GM21825 (cell line): ENCODE measurements at regions not wholly inside any gene's neighbourhood (a gene's known extent, or its start where the extent isn't known, plus 50 kb on each side); places are given as distances from the start of the nearest gene placed in this dataset.

ENCODE experiments used
- ATAC-seq: cut with Tn5 transposase; IDR thresholded peaks from one replicate; pipeline ENCODE4 v1.9.1; 2021; ENCODE audit warnings: mild to moderate bottlenecking, moderate library complexity; ENCODE audit not compliant: unreplicated experiment

- ATAC-seq: no peak
These were observed 124.7 kb upstream of the CTBP2 start for GRCh38 chr10:125284875-125285597.

DNA sequence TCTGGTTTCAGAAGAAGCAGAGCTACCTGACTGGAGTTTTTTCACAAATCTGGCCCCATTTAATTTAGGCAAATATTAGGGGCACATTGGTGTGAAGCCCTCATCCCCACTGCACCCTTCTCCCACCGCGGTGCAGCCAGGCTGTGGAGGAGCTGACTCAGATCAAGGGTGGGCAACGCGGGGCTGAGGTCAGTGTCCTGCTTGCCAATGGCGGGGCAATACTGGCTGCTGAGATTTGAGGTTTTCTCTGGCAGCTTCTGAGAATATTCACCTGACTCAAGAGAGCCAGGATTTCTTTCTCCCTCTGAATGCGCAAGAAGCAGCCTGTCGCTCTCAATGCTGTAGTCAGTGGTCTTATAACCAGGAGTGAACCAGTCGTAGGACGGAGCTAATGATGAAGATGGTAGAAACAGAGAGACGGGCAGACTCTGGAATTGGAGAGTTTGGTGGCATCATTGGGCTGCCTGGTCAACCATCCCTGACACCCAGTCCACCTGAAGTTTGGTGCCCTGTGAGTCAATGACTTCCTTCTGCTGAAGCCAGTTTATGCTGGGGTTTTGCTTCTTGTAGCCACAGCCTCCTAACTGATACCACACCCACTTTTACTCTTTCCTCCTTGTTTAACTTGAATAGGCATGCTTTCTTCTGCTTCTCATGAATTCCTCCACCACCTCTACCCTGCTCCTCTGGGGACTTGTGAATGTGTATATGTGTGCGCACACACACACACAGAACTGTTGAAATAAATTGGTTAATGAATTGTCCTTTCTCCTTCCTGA is 123.7 kb upstream of the CTBP2 start:
- no peak for ATAC-seq

DNA sequence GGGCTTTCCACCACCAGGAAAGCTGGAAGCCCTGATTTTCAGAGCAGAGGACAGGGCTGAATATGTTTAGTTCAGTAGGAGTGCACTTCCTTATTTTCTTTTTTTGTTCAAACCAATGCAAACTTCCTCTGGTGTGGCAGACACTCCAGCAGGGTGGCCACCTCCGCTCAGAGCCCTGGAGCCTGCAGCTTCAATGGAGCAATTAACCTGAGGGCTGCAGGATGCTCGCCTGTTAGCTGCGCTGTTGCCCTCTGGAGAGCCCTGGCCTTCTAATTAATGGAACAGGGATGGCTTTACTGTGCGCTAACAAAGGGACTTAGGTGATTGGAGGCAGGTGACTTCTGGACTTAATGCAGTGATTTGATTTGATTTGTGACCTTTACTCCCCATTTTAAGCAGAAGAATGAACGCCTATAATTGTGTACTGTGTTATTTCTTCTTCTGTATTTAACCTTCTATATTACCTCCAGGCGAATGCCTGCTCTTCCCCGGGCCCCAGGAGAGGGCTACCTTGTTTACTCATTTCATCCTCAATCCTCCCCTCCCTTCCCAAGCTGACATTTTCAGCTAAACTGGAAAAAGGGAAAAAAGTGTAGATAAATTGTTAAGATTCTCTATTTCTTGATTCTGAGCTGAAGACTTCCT is 123.0 kb upstream of the CTBP2 start:
- no peak for ATAC-seq

DNA sequence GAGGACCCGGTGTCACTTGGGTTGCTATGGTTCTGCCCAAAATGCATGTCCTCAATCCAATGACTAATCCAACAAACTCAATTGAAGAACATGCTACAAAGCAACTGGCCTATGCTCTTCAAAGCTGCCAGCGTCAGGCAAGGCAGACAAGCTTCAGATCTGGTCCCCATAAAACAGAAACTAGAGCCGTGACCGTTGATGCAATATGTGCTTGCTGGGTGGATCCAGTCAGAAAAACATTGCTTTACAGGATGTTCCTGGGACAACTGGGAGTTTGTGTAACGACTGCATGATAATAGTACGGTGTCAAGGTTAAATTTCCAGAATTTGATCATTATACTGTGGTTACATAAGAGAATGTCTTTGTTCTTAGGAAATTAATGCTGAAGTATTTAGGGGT is 120.7 kb upstream of the CTBP2 start:
- ATAC-seq: no peak

- ATAC-seq: no peak
These were observed 115.8 kb upstream of the CTBP2 start for GRCh38 chr10:125276133-125276532.

DNA sequence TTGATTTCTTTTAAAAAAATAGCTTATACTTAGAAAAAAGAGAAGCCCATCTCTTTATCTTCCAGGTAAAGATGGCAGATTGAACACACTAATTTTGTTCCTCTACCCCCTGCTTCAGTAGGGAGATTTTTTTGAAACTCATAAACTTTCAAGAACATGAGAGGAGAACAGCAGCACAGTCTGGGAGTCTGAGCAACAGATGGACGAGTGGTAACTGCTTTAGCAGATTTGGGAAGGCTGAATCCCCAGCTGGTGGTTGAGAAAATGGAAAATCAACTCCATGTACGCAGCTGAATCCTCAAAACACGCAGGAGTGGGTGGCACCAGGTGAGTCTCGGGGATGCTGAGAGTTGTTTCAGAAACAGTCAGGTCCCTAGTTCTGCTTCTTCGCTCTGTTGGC is 114.6 kb upstream of the CTBP2 start:
- ATAC-seq: no peak

DNA sequence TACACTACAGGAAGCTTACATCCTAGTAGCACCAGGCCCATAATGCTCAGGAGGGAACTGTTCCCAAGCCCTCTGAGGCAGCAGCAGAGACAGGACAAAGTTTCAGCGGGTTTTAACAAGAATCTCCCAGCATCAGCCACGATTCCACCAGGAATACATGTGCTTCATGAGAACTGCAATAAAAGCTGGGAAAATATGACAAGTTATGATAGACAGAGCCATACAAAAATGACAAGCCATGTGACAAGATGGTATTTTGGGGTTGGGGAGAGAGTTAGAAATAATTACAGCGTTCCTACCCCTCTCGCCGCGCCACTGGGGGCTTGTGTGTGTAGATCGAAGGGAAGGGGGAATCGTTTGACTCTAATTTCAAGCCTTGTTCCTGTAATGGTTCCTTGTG is 112.7 kb upstream of the CTBP2 start:
- no peak for ATAC-seq

- ATAC-seq: no peak
These were observed 109.4 kb upstream of the CTBP2 start for GRCh38 chr10:125269716-125270115.

GRCh38 chr10:125266966-125267365 is 106.6 kb upstream of the CTBP2 start:
- ATAC-seq: no peak

GRCh38 chr10:125266541-125266940 is 106.2 kb upstream of the CTBP2 start:
- ATAC-seq: no peak

GRCh38 chr10:125265579-125265955 is 105.2 kb upstream of the CTBP2 start:
- no peak for ATAC-seq

DNA sequence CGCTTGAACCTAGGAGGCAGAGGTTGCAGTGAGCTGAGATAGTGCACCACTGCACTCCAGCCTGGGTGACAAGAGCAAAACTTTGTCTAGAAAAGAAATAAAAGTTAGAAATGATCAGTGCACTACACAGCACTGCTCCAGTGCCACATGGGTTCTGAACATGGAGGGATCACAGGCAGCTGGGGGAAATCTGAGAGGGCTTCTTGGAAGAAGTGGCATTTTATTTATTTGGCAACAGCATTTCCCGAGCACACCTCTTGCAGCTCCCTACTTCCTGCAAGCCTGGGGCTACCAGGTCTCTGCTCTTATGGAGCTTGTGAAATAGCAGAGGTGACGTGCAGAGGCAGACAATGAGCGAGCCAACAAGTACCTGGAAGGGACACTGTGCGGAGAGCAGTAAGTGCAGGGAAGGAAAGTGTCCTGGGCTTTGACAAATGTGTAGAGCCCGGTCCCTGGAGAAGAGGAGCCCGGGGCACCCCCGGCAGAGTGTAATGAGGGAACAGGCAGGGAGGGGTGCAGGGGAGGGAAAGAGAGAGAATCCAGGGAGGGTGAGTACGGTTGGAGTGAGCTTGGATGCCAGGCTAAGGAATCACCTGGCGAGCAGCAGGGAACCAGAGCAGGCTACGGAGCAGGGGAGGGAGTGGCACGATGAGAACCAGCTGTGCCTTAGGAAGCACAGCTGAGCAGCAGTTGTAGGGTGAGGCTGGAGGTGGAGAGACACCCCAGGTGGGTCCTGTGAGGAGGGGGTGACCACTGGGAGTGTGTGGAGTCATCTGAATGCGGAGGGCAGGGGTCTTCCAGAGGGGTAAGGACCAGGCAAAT is 104.6 kb upstream of the CTBP2 start:
- ATAC-seq: no peak

GRCh38 chr10:125264091-125264490 is 103.7 kb upstream of the CTBP2 start:
- ATAC-seq: no peak

GRCh38 chr10:125263551-125263950 is 103.2 kb upstream of the CTBP2 start:
- ATAC-seq: no peak

DNA sequence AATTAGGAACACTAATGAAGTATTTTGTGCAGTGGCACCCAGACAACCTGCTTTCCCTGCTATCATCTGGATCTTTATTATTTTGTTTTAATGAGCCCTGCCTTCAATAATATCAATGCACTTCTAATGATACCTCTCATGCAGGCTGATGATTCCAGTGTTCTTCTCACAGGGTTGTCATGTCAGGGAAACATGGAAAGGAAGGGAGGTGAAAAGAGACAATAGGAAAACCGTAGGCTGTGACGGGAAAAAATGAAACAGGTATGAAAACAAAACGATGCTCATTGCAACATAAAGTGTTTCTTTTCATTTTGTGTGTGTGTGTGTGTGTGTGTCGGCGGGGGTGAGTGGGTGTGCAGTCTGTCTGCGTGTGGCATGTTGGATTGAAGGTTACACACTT is 102.6 kb upstream of the CTBP2 start:
- no peak for ATAC-seq

GRCh38 chr10:125262409-125262808 is 102.0 kb upstream of the CTBP2 start:
- ATAC-seq: no peak

- ATAC-seq: no peak
These were observed 101.3 kb upstream of the CTBP2 start for GRCh38 chr10:125261491-125262186.

GRCh38 chr10:125260260-125260659 is 99.9 kb upstream of the CTBP2 start:
- no peak for ATAC-seq

- ATAC-seq: no peak
These were observed 99.3 kb upstream of the CTBP2 start for GRCh38 chr10:125259651-125260050.

GRCh38 chr10:125258676-125259075 is 98.3 kb upstream of the CTBP2 start:
- ATAC-seq: no peak
